GM21737 (cell line): ENCODE measurements at regions not wholly inside any gene's neighbourhood (a gene's known extent, or its start where the extent isn't known, plus 50 kb on each side); places are given as distances from the start of the nearest gene placed in this dataset.
"Not testable (repeated sequence)": the region's sequence is repeated elsewhere in the genome, so short reads cannot be mapped to it uniquely, and the experiment has no call there.

ENCODE experiments used
- ATAC-seq: cut with Tn5 transposase; IDR thresholded peaks from one replicate; pipeline ENCODE4 v1.9.1; 2021; ENCODE audit warnings: mild to moderate bottlenecking, moderate library complexity; ENCODE audit not compliant: unreplicated experiment

GRCh38 chr12:80045594-80045993, 53.7 kb upstream of the OTOGL start:
- no peak for ATAC-seq

DNA sequence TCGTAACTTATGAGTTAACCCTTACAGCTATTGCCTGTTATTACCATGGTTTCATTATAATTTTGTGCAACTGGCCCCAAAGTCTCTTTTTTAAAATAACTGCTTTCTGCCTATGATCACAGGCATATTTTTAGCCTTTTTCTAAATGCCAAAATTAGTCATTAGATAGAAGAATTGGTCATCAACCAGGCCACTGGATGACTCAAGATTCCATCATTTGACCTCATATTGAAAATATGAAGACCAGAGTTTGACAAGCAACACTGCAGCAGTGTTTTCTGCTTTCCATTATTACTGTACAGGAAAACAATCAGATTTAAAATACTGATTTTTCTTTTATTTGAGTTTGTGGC, 54.7 kb upstream of the OTOGL start:
- ATAC-seq = no peak

DNA sequence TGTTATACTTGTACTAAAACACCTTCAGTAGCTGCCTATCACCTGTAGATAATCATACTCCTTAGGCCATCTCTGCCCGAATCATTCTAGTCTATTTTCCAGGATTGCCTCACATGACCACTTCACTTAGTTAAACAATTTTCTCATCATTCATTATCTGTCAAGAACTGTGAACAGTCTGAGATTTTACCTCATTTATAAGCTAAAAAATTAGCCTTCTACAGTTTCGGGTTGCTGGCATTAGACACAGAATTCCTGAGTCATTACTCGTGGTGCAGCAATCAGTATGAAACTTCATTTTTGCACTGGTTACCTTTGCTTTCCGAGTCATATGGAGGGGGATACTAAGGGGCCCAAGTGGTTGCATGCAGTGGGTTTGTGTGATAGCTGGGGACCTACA, 57.6 kb upstream of the OTOGL start:
- ATAC-seq = no peak

DNA sequence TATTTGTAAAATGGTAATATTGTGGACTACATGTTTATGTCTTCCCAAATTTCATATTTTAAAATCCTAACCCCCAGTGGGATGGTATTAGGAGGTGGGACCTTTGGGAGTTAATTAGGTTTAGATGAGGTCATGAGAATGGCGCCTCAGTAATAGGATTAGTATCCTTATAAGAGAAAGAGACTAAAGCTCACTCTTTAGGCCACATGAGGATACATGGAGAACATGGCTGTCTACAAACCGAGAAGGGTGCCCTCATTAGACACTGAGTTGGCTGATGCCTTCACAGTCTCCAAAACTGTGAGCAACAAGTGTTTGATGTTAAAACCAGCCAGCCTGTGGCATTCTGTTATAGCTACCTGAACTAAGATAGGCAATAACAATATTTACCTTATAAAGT, 58.3 kb upstream of the OTOGL start:
- no peak for ATAC-seq

- no peak for ATAC-seq
Observed at GRCh38 chr12:80040075-80040738, 59.1 kb upstream of the OTOGL start.

DNA sequence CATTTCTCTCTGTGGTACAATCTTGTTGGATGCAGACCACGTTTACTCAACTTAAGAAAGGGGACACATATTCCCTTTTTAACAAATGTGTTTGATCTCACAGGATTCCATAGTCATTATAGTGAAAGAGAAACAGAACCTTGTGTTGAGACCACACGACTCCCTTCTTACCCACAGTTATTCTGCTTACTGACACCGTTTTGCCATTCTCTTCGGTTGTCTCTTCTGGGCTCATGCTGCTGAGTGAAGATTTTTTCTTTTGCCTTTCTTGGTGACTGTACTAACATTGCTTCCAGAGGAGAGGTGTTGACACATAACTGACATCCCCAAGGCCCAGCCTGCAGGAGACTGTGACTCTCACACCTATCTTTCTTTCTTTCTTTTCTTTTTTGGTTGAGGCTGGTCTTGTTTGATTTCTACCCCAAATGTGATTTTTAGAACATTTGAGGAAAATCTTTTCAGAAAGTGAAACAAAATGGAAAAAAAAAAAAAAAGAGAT, 61.2 kb upstream of the OTOGL start:
- no peak for ATAC-seq

- no peak for ATAC-seq
Observed at GRCh38 chr12:80033448-80033847, 65.9 kb upstream of the OTOGL start.

DNA sequence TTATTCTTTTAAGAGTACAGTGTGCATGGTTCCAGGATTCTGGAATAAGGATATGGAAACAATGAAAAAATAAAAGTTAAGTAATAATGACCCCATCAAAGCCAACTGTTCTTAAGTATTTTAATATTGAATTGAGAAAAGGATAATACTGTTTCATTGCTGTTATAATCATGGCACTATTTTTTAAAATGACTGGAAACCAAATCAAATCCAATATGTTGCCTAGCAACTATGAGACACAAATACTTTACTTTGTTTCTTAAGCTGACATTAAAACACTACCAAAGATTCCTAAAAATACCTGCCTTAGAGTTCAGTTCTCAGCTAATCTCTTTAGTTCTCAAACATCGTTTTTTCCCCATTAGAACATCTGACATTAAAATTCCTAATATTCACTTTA, 66.4 kb upstream of the OTOGL start:
- no peak for ATAC-seq

GRCh38 chr12:80031229-80031628, 68.1 kb upstream of the OTOGL start:
- no peak for ATAC-seq

GRCh38 chr12:80025638-80026037, 73.7 kb upstream of the OTOGL start:
- ATAC-seq = no peak

DNA sequence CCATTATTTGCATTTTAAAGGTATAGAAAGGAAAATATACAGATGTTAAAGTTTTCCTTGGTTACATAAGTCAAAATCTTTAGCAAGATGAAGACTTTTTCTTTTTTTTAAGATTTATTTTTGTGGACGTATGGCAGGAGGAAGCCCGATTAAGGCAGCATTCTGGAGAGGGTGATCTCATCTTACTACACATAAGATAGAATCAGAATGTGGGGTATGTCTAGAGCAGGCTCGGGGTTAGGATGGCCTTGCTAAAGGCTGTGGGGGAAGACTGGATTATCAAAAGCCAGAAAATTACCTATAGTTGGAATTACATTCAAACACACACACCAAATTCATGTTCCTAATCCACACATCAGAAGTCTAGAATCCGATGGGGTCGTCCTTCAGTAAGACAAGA, 79.6 kb upstream of the OTOGL start:
- no peak for ATAC-seq

DNA sequence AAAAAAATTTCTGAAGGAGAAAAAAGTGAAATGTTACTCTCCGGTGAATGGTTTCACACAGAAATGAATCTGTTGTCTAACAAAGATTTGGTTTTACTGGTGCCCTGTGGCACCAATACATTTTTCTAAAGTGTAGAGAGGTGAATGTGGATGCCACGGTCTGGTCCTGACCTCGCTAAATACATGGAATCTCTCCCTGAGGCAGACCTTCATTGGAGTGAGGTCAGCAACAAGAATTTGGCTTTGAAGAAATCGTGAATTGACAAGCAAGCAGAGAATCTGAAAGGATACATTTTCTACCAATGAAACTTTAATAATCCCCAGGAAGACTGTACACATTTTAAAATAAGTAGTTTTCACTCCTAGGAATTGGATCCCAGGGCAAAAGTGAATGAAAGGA, 81.2 kb upstream of the OTOGL start:
- no peak for ATAC-seq

- no peak for ATAC-seq
Observed at GRCh38 chr12:80017261-80017870, 82.0 kb upstream of the OTOGL start.

DNA sequence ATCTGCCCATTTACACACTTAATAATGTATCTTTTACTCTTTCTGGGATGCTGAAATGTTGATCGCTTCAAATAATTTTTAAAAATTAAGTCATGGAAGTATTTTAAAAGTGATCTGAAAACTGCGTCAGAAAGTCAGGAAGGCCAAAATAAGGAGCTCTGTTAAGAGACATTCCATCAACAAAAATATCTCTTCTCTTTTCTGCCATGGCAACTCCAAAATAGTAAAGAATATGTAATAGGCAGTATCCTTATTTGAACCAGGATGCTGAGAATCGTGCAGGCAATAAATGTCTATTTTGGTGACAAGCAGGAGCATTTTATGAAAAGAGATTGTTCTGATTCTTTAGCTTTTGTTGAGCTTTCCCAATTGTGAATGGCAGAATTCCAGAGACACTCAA, 81.8 kb upstream of the PPP1R12A start:
- no peak for ATAC-seq

DNA sequence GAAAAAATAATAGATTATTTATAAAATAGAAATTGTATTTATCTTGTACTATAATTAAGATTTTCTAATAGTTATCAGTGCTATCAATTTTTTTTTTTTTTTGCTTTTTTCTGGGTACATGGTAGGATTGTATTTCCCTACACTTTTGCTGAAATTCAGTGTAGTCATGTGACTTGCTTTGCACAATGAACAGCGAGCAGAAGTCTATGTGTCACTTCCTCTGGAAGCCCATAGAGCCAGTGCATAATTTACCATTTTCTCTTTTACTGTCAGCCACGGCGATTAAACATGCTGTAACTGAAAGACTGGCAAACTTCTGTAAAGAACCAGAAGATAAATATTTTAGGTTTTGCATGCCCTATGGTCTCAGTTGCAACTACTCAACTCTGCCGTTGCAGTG, 80.8 kb upstream of the PPP1R12A start:
- no peak for ATAC-seq

DNA sequence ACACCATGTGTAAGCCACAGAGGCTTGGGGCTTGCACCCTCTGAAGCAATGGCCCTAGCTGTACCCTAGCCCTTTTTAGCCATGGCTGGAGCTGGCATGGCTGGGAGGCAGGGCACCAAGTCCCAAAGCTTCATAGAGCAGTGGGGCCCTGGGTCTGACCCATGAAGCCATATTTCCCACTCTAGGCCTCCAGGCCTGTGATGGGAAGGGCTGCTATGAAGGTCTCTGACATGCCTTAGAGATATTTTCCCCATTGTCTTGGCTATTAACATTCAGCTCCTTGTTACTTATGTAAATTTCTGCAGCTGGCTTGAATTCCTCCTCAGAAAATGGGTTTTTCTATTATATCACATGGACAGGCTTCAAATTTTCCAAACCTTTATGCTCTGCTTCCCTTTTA, 68.8 kb upstream of the PPP1R12A start:
- ATAC-seq = not testable (repeated sequence)

GRCh38 chr12:80001562-80001961, 66.7 kb upstream of the PPP1R12A start:
- ATAC-seq = no peak

DNA sequence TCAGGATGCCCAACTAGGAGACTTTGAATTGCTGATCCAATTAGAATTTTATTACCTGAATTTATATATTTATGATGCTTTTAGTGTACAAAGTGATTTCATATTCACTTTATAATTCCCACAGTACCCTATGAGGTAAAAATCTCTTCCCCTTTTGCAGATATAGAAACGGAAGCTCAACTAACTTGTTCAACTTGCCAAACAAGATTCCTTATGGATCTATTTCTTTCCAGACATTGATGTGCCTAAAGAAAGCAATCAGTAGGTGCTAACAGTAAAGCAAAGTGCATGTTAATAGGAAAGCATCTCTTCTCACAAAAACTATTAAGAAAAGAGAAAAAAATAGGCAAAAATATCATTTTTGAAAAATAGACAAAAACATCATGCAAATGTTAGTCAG, 65.9 kb upstream of the PPP1R12A start:
- no peak for ATAC-seq

GRCh38 chr12:79998554-79998953, 63.7 kb upstream of the PPP1R12A start:
- no peak for ATAC-seq

DNA sequence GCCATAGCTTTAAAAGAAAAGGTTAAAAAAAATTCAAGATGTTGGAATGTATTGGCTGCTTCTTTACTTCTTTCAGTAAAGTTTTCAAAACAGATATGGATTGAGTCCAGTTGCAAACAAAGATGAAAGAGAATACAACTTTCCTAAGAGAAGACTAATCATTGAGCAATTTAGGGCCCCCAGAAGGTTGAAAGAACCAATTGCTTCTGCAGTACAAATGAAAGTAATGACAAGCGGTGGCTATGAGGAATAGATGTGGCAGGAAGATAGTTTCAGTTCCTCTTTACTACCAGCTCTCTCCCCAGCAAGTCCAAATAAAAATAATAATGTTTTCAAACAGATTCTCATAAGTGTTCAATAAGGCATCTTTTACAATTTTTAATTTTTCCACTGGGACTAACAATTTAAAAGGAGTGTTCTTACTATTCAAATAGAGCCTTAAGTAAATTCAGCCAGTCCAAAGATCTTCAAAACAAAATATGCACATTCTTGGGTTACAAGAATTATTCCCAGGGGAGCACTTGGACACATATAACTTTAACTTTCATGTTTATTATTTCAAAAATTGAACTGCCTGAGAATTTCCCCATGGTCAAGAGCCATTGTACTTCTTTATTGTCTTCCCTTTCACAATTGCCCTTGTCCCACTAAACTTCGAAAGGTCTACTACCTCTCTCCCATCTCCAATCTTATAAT, 62.3 kb upstream of the PPP1R12A start:
- ATAC-seq = peak; percentile 100

DNA sequence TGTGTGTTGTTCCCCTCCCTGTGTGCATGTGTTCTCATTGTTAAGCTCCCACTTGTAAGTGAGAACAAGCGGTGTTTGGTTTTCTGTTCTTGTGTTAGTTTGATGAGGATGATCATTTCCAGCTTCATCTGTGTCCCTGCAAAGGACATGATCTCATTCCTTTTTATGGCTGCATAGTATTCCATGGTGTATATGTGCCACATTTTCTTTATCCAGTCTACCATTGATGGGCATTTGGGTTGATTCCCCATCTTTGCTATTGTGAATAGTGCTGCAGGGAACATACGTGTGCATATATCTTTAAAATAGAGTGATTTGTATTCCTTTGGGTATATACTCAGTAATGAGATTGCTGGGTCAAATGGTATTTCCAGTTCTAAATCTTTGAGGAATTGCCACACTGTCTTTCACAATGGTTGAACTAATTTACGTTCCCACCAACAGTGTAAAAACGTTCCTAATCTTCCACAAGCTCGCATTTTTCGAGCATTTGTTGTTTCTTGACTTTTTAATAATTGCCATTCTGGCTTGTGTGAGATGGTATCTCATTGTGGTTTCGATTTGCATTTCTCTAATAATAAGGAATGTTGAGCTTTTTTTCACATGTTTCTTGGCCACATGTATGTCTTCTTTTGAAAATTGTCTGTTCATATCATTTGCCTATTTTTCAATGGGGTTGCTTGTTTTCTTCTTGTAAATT, 60.6 kb upstream of the PPP1R12A start:
- not testable (repeated sequence) for ATAC-seq
